D721Med (cell line): ENCODE measurements at regions not wholly inside any gene's neighbourhood (a gene's known extent, or its start where the extent isn't known, plus 50 kb on each side); places are given as distances from the start of the nearest gene placed in this dataset.

Source experiments
- DNase-seq: peaks from one replicate; pipeline ENCODE4 v3.0.0; 2011; ENCODE audit warnings: low spot score; ENCODE audit not compliant: insufficient read length
- FAIRE-seq: peaks from 2 replicates; lab custom pipeline; 2011; peaks lifted over from hg19 to GRCh38; lab: Jason Lieb, UNC
- CTCF ChIP-seq: IDR thresholded peaks from 2 replicates; pipeline ENCODE4 v1.5.1; 2012; ENCODE audit warnings: mild to moderate bottlenecking, control low read depth; ENCODE audit not compliant: insufficient read depth; ENCODE audit errors: missing control alignments

- FAIRE-seq (no peak), DNase-seq (no peak)
- no peak for TF ChIP-seq CTCF
Measured at GRCh38 chr13:74434782-74435181, 300.6 kb upstream of the KLF12 start.

GRCh38 chr13:74424455-74424854 is 290.3 kb upstream of the KLF12 start:
- FAIRE-seq (no peak), DNase-seq (no peak)
- no peak for TF ChIP-seq CTCF

GRCh38 chr13:74423434-74423833 is 289.2 kb upstream of the KLF12 start:
- FAIRE-seq (no peak), DNase-seq (no peak)
- TF ChIP-seq CTCF = no peak

- DNase-seq = no peak
- FAIRE-seq = no peak
- no peak for TF ChIP-seq CTCF
Measured at GRCh38 chr13:74414458-74414857, 280.3 kb upstream of the KLF12 start.

GRCh38 chr13:74413482-74413881 is 279.3 kb upstream of the KLF12 start:
- no peak for TF ChIP-seq CTCF
- DNase-seq = no peak
- no peak for FAIRE-seq

- TF ChIP-seq CTCF = no peak
- FAIRE-seq = no peak
Measured at GRCh38 chr13:74409551-74409950, 275.3 kb upstream of the KLF12 start.

GRCh38 chr13:74406420-74406819 is 272.2 kb upstream of the KLF12 start:
- DNase-seq (no peak), FAIRE-seq (no peak)
- TF ChIP-seq CTCF = no peak

More at GRCh38 chr13:74409551-74409950, 275.3 kb upstream of the KLF12 start:
- no peak for DNase-seq
